CD4-positive, alpha-beta T cell treated with Interleukin-17A for 1 hour (primary cell): ENCODE measurements at regions not wholly inside any gene's neighbourhood (a gene's known extent, or its start where the extent isn't known, plus 50 kb on each side); places are given as distances from the start of the nearest gene placed in this dataset.
"Not testable (repeated sequence)": the region's sequence is repeated elsewhere in the genome, so short reads cannot be mapped to it uniquely, and the experiment has no call there.

Experiments
- DNase-seq: peaks from one replicate; pipeline ENCODE4 v3.0.0-alpha.2; 2020

GRCh38 chr14:53855574-53855973 is 101.1 kb downstream of the BMP4 start:
- DNase-seq, result no peak

DNA sequence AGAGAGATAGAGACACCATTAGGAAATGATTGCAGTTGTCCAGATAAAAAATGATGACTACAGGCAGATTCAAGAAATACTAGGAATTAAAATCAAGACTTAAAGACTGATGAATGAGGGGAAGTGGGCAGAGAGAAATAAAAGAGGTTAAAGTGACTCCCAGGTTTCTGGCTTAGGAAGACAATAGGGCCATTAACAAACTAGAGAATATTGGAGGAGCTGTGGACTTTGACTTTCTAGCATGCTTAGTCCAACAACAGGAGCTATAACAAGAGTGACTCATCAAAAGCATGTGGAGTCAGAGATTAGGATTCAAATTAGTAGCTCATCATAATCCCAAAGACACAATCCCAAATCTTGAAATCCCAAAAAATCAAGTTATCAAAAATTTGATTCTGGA is 101.5 kb downstream of the BMP4 start:
- no peak for DNase-seq

DNA sequence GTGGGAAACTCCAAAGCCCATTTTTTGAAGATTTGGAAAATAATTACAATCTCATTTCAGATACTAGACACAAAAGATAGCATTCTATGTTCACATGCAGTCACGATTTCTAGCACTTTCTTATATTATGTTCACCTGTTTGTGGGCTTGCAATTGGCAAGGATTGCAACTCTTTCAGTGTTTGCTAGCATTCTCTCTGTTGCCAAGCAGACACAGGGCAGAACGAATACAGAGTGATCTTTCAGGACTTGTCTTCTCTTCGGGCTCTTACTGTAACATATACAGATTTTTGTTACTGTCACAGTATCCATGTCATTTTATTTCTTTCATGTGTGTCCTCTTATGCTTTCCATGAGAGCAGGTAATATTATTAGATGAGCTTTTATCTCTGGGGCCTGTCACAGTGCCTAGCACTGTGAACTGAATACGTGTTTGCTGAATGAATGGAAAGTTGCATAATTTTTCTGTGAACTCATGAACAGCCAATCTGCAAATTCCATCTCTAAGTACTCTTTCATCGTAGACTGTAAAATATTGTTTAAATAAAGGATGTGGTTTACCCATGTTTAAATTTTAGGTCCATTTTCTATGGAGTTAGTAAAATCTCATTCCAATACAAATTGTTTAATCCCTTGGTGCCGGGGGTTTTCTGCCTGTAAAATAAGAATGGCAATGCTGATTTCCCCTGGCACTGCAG is 105.1 kb downstream of the BMP4 start:
- DNase-seq, result no peak

- DNase-seq, result no peak
These were observed 105.8 kb downstream of the BMP4 start for GRCh38 chr14:53850714-53851296.

DNA sequence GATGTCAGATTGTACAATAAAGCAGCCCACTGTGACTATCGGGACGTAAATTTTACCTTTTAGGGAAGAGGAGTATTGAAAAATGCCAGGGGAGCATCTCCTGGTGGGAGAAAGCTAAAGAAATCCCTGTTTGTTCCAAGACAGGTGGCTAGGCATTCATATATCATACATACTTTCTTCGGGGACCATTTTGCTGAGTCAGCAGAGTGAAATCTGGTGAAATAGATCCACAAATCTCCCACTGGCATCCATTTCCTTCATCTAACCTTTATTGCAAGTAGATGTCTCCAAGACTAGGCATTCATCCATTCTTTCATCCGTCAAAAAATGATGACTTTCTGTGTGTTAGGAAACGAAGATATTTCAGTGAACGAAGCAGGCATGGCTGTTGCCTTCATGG is 107.1 kb downstream of the BMP4 start:
- no peak for DNase-seq

DNA sequence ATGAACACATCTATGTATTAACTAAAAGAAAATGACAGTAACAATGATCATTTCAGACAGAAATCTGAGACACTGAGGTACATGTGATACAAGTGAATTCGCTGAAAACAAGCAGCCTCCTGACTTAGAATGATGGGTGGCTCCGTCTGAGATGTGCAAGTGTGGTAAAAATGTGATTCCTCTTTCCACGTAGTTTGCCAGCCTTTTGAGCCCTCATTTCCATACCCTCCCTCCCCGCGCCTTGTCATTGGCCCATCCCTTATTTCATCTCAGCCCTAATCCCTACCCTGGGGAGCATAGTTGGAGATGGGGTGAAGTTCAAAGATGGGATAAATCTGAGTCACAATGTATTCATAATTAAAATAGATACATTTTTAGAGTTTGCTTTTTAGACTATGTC is 107.8 kb downstream of the BMP4 start:
- DNase-seq, result no peak

DNA sequence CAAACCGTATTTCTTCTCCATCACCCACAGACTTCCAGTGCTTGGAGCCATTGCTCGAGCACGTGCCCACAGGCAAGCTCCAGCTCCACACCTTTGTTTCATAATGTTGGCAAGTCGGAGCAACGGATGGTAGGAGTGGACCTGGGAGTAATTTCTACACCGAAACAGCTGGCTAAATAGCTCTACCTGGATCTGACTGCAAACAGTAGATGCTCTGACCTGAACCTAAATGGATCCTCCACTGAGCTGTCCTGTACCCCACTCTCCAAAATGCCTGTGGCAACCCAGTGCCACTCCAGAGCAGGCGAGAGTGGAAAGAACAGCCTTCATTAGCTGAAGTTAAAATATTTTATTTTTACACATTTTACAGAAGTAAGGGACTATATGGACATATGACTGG is 108.7 kb downstream of the BMP4 start:
- DNase-seq, result no peak

GRCh38 chr14:53847057-53847456 is 109.6 kb downstream of the BMP4 start:
- DNase-seq, result no peak

- no peak for DNase-seq
These were observed 110.6 kb downstream of the BMP4 start for GRCh38 chr14:53845813-53846693.

DNA sequence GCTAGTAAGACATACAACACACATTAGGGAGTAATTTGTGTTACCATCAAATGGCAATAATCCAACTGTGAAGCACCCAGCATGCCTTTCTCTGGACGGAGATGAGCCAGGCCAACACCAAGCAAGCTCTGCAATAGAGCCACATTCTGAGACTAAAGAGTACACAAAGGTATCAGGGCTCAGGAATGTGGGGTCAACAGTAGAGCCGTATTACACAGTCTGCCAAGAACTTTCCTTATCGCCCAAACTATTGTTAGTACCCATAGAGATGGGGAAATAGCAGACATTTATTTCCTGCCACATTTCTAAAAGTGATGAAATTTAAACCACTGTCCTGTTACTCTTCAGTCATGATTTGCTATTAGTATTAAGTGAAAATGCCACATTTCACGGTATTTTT is 113.7 kb downstream of the BMP4 start:
- no peak for DNase-seq

GRCh38 chr14:53841109-53842099 is 115.2 kb downstream of the BMP4 start:
- DNase-seq, result no peak

DNA sequence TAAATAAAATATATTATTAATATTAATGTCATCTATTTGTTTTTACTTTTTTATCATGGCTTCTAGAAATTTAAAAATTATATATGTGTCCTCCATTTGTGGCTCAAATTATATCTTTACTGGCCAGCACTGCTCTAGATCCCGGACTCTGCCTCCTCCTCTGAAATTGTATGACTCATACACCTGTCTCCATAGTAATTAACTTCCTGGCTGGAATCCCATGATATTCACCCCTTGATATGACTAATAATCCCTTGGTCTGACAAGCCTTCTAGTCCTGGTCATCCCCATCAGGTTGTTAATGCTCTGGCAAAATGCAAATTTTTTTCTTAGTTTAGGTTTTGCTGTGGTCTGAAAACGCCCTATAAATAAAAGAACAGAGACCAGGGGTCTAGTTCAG is 116.2 kb downstream of the BMP4 start:
- DNase-seq, result no peak

DNA sequence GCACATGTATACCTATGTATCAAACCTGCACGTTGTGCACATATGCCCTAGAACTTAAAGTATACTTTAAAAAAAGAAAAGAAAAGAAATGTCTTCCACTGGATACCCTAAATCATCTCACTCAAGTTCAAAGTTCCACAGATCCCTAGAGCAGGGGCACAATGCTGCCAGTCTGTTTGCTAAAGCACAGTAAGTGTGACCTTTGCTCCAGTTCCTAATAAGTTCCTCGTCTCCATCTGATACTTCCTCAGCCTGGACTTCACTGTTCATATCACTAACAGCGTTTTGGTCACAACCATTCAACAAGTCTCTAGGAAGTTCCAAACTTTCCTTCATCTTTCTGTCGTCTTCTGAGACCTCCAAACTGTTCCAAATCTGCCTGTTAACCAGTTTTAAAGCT is 118.3 kb downstream of the BMP4 start:
- DNase-seq, result no peak

DNA sequence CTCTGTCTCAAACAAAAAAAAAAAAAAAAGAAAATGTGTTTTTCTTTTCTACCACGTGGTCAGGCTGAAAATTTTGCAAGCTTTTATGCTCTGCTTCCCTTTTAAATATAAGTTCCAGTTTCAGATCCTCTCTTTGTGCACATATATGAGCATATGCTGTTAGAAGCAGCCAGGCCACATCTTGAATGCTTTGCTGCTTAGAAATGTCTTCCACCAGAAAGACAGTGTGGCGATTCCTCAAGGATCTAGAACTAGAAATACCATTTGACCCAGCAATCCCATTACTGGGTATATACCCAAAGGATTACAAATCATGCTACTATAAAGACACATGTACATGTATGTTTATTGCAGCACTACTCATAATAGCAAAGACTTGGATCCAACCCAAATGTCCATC is 119.0 kb downstream of the BMP4 start:
- not testable (repeated sequence) for DNase-seq

- no peak for DNase-seq
These were observed 120.1 kb downstream of the BMP4 start for GRCh38 chr14:53836551-53836950.

DNA sequence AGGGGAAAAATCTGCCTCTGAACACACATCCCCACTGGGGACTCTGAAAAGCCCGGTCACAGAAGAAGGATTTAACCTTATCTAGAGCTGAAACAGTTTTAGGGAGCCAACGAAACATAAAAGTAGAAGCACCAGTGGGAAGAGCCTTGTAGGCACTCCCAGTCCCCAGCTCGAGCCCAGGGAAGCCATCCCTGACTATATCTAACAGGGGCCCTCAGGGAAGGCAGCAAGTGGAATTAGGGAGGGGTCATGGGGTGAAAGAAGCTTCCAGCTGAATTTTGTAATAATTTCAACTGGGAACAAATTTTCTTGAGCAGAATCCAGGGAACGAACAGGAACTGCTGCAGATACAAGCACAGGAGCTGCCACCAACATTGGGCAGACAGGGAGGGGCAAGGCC is 127.8 kb downstream of the BMP4 start:
- no peak for DNase-seq

DNA sequence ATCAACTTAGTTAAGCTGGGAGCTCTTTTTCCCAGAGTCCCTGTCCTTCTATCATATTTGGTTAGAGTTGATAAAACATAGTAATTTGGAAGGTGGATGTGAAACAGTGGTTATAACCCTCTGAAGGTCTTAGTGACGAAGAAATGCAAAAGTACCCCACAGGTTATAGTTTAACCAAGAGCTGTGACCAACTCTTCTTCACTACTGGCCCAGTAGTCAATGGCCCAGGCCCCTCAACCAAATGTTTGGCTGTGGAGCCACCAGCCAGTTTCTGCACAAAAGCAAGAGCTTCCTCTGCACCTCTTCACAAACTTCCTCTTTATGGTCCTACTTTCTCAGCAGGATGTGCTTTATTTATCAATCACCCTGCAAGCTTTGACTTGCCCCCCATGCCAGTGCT is 132.6 kb downstream of the BMP4 start:
- no peak for DNase-seq

DNA sequence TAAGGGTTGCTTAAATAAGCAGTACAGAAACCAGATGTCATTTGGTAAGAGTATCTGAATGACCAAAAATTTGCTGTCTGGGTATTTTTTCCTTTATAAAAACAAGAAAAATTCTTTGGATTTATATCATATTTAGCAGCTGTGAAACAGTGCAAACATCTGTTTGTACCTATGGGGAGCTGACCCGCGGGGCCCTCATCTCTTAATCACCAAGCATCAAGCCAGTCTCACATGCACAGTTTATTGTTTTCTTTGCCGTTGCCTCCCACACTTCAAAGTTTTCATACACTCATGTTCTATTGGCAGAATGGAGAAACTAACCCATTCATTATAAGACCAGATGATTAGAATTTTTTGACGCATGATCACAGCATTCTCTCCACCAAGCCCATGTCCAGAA is 142.2 kb downstream of the BMP4 start:
- no peak for DNase-seq

GRCh38 chr14:53810221-53810620 is 146.4 kb downstream of the BMP4 start:
- DNase-seq, result no peak

DNA sequence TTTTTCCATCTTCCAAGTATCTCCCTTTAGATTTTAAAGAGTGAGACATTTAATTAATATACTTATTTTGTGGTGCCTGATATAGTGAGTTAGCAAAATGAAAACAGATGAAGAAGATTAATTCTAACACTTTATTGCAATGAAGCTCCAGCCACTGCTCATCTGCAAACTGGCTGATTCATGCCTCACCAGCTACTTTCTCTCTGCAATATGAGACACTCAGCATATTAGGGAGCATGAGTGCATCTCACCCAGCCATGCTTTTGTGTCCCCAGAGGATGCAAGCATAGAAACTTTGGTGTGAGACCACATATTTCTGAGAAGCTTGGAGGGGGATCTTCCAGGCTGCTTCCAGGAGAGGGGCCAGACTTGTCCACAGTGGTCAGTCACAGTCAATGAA is 148.6 kb downstream of the BMP4 start:
- no peak for DNase-seq

GRCh38 chr14:53807542-53807941 is 149.1 kb downstream of the BMP4 start:
- no peak for DNase-seq

DNA sequence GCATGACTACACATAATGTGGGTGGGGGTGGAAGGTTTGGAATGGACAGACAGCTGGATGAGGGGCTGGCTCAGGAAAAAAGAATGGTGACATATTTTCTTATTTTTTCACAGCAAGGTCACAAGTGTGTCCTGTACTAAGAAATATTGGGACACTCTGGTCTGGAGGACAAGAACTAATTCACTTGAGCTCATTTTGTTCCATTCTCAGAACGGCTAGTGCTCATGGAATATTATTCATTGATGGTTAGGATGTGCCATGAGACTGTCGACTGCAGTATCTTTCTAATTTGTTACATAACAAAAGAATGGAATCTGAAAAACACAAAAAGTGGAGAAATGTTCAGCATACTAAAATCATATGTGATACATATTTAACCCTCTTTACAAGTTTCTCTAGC is 149.5 kb downstream of the BMP4 start:
- no peak for DNase-seq

- DNase-seq, result no peak
These were observed 159.9 kb downstream of the BMP4 start for GRCh38 chr14:53796734-53797133.
